GM23338 (cell line): ENCODE measurements at regions not wholly inside any gene's neighbourhood (a gene's known extent, or its start where the extent isn't known, plus 50 kb on each side); places are given as distances from the start of the nearest gene placed in this dataset.
A peak's percentile ranks its signal among the peaks of the same experiment; 100 is the strongest.

Experiments used
- ATAC-seq: fragments of 200-7000 bp; cut with Tn5 transposase; 3 replicates; pipeline ENCODE4 v1.9.1; 2020
- DNase-seq: peaks from one replicate; pipeline ENCODE4 v3.0.0-alpha.2; 2015; ENCODE audit warnings: low spot score
- H2AFZ ChIP-seq: fragments of 200-600 bp; sonication (generic); 2 replicates; pipeline ENCODE4 v1.8.0; 2016; ENCODE audit warnings: antibody characterized with exemption, mild to moderate bottlenecking, moderate library complexity
- H3F3A ChIP-seq: fragments of 200-600 bp; sonication (generic); replicated peaks from 2 replicates; pipeline ENCODE4 v1.8.0; 2017; ENCODE audit warnings: antibody characterized with exemption, mixed run types, low read depth
- H3K27ac ChIP-seq: fragments of 200-600 bp; sonication (generic); 2 replicates; pipeline ENCODE4 v1.6.1; 2016; ENCODE audit warnings: low read depth
- H3K27me3 ChIP-seq: fragments of 200-600 bp; sonication (generic); 2 replicates; pipeline ENCODE4 v1.8.0; 2016; ENCODE audit warnings: mild to moderate bottlenecking, mixed run types, moderate library complexity; ENCODE audit not compliant: insufficient read depth
- H3K36me3 ChIP-seq: fragments of 200-600 bp; sonication (generic); 2 replicates; pipeline ENCODE4 v1.8.0; 2016; ENCODE audit warnings: mild to moderate bottlenecking; ENCODE audit not compliant: insufficient read depth
- H3K4me1 ChIP-seq: fragments of 200-600 bp; sonication (generic); 2 replicates; pipeline ENCODE4 v1.8.0; 2016; ENCODE audit warnings: mild to moderate bottlenecking, moderate library complexity; ENCODE audit not compliant: insufficient read depth
- H3K4me2 ChIP-seq: fragments of 200-600 bp; sonication (generic); 2 replicates; pipeline ENCODE4 v1.7.1; 2017; ENCODE audit warnings: mixed run types
- H3K4me3 ChIP-seq: fragments of 200-600 bp; sonication (generic); 2 replicates; pipeline ENCODE4 v1.6.1; 2016; ENCODE audit warnings: mixed run types
- H3K79me2 ChIP-seq: fragments of 200-600 bp; sonication (generic); replicated peaks from 2 replicates; pipeline ENCODE4 v1.8.0; 2017; ENCODE audit warnings: mild to moderate bottlenecking; ENCODE audit not compliant: insufficient read depth
- H3K9me2 ChIP-seq: fragments of 200-600 bp; sonication (generic); 2 replicates; pipeline ENCODE4 v1.8.0; 2017; ENCODE audit not compliant: insufficient read depth
- H4K20me1 ChIP-seq: fragments of 200-600 bp; sonication (generic); replicated peaks from 2 replicates; pipeline ENCODE4 v1.8.0; 2017; ENCODE audit warnings: mild to moderate bottlenecking; ENCODE audit not compliant: insufficient read depth
- H3K27ac Mint-ChIP-seq: 2 replicates; pipeline ENCODE4 v1.8.0; 2020; ENCODE audit warnings: inconsistent platforms, mild to moderate bottlenecking, moderate library complexity, mixed read lengths
- H3K27me3 Mint-ChIP-seq: 3 replicates; pipeline ENCODE4 v1.8.0; 2022; ENCODE audit warnings: low read depth, mild to moderate bottlenecking, moderate library complexity, mixed read lengths, inconsistent platforms; ENCODE audit not compliant: insufficient read depth, poor library complexity
- H3K36me3 Mint-ChIP-seq: 3 replicates; pipeline ENCODE4 v1.8.0; 2021; ENCODE audit warnings: low read depth, mild to moderate bottlenecking, inconsistent platforms, moderate library complexity, mixed read lengths
- H3K4me1 Mint-ChIP-seq: 3 replicates; pipeline ENCODE4 v1.8.0; 2020; ENCODE audit warnings: mild to moderate bottlenecking, inconsistent platforms, mixed read lengths
- H3K4me3 Mint-ChIP-seq: 3 replicates; pipeline ENCODE4 v1.8.0; 2021; ENCODE audit warnings: moderate library complexity, mild to moderate bottlenecking, inconsistent platforms, mixed read lengths
- H3K9me3 Mint-ChIP-seq: 3 replicates; pipeline ENCODE4 v1.8.0; 2020; ENCODE audit warnings: moderate library complexity, mild to moderate bottlenecking, inconsistent platforms, mixed read lengths
- EZH2 ChIP-seq: fragments of 200-600 bp; sonication (generic); IDR thresholded peaks from one replicate; pipeline ENCODE4 v1.8.0; 2017; ENCODE audit warnings: antibody characterized with exemption, mild to moderate bottlenecking, low read depth; ENCODE audit not compliant: unreplicated experiment
- EZH2phosphoT487 ChIP-seq: fragments of 200-600 bp; sonication (generic); IDR thresholded peaks from one replicate; pipeline ENCODE4 v1.8.1; 2018; ENCODE audit warnings: antibody characterized with exemption; ENCODE audit not compliant: unreplicated experiment
- NANOG ChIP-seq: IDR thresholded peaks from 2 replicates; pipeline ENCODE4 v1.6.1; 2016; ENCODE audit warnings: antibody characterized with exemption, borderline replicate concordance
- POLR2AphosphoS5 ChIP-seq: IDR thresholded peaks from 2 replicates; pipeline ENCODE4 v1.6.1; 2016; ENCODE audit warnings: antibody characterized with exemption, low read depth
- STAT1 ChIP-seq: IDR thresholded peaks from one replicate; pipeline ENCODE4 v1.6.1; 2016; ENCODE audit warnings: antibody characterized with exemption; ENCODE audit not compliant: unreplicated experiment
- ZNF114 ChIP-seq: fragments of 250-450 bp; sonication (Bioruptor Pico); IDR thresholded peaks from 2 replicates; pipeline ENCODE4 v1.5.0; 2020; ENCODE audit warnings: mild to moderate bottlenecking, moderate library complexity
- ZNF331 ChIP-seq: fragments of 250-450 bp; sonication (Bioruptor Pico); IDR thresholded peaks from 2 replicates; pipeline ENCODE4 v1.5.0; 2020; ENCODE audit warnings: low read depth, mild to moderate bottlenecking, moderate library complexity
- TF ChIP-seq, protein P1 (sequence below): IDR thresholded peaks from one replicate; pipeline ENCODE4 v1.6.1; 2018; ENCODE audit warnings: antibody characterized with exemption; ENCODE audit not compliant: unreplicated experiment
- TF ChIP-seq, protein P2 (sequence below), 2 experiments: fragments of 200-600 bp in 1 of 2; sonication (generic) in 1 of 2; conservative IDR thresholded peaks; 2 replicates each; pipeline versions ENCODE4 v1.5.1 to v1.6.1; 2016 to 2017; ENCODE audit warnings: antibody characterized with exemption in 2 of 2, low read depth in 2 of 2, mild to moderate bottlenecking in 2 of 2, moderate library complexity in 1 of 2

DNA sequence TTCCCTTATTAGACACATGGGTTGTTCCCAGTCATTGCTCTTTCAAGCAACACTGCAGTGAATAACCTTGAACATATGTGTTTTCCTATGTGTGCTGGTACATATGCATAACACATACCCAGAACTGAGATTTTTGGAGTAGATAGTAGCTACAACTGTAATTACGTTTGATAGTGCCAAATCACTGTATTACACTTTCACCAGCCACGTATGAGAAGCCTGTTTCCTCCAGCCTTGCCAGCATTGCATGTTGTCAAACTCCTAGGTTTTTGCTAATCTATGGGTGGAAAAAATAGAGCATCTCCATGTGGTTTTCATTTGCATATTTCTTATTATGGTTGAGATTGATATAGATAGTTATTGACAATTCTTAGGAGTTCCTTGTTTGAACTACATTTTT is 56.5 kb upstream of the ACSL3 start (continued):
- TF ChIP-seq, protein P1, sequence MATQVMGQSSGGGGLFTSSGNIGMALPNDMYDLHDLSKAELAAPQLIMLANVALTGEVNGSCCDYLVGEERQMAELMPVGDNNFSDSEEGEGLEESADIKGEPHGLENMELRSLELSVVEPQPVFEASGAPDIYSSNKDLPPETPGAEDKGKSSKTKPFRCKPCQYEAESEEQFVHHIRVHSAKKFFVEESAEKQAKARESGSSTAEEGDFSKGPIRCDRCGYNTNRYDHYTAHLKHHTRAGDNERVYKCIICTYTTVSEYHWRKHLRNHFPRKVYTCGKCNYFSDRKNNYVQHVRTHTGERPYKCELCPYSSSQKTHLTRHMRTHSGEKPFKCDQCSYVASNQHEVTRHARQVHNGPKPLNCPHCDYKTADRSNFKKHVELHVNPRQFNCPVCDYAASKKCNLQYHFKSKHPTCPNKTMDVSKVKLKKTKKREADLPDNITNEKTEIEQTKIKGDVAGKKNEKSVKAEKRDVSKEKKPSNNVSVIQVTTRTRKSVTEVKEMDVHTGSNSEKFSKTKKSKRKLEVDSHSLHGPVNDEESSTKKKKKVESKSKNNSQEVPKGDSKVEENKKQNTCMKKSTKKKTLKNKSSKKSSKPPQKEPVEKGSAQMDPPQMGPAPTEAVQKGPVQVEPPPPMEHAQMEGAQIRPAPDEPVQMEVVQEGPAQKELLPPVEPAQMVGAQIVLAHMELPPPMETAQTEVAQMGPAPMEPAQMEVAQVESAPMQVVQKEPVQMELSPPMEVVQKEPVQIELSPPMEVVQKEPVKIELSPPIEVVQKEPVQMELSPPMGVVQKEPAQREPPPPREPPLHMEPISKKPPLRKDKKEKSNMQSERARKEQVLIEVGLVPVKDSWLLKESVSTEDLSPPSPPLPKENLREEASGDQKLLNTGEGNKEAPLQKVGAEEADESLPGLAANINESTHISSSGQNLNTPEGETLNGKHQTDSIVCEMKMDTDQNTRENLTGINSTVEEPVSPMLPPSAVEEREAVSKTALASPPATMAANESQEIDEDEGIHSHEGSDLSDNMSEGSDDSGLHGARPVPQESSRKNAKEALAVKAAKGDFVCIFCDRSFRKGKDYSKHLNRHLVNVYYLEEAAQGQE = no peak
- no peak for TF ChIP-seq EZH2
- TF ChIP-seq NANOG = no peak

- ATAC-seq (no peak), DNase-seq (no peak)
- TF ChIP-seq NANOG (no peak), EZH2 (no peak), EZH2phosphoT487 (no peak)
- Mint-ChIP-seq H3K27me3 (no peaks in the 10 kb centered on the region), H3K4me1 (peaks cover 2% of the 10 kb centered on the region; the same call in 1 of the 3 replicates), H3K4me3 (no peak overlapping the region), H3K27ac (no peak overlapping the region), H3K9me3 (no peaks in the 10 kb centered on the region), H3K36me3 (no peaks in the 10 kb centered on the region)
- Histone ChIP-seq H3K4me3 (no peak overlapping the region), H3F3A (no peaks in the 10 kb centered on the region), H3K36me3 (no peaks in the 10 kb centered on the region), H3K4me1 (no peaks in the 10 kb centered on the region), H4K20me1 (no peaks in the 10 kb centered on the region), H3K9me2 (no peaks in the 10 kb centered on the region), H3K27me3 (no peaks in the 10 kb centered on the region), H3K27ac (no peak overlapping the region), H3K4me2 (no peak overlapping the region), H2AFZ (peak overlapping the region; percentile 84), H3K79me2 (no peaks in the 10 kb centered on the region)
Measured at GRCh38 chr2:222805591-222806304, 55.1 kb upstream of the ACSL3 start.

DNA sequence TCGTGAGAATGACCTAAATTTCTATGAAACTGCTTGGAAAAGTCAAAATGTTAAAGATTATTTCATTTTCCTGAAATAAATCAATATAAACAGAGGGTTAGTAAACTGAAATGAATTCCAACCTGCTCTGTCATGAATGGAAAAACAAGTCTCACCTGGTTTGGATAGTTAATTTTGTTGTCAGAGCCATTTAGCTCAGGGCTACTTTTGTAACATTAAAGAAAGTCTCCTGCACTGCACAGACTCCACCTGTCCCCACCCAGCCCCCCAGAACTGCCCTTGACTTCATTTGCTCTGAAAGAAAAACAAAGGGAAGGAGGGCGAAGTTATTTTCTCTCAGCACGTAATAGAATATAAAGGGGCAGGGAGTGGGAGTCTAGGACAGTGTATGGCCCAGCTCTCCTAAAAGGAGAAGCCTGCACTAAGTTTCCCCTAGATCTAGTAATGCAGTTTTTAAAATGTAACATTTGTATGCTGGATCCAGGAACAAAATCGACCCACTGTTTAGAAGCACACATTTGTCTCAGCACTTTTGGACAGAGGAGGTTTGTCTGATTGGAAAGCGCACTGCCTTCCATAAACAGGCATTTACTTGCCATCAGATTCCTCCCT is 54.2 kb upstream of the ACSL3 start:
- Histone ChIP-seq H3K4me2 (no peak overlapping the region), H4K20me1 (no peaks in the 10 kb centered on the region), H3F3A (no peaks in the 10 kb centered on the region), H3K27ac (0 out of 2 replicates have a peak overlapping the region, but pooled peaks have one; percentile 24), H3K4me1 (no peaks in the 10 kb centered on the region), H2AFZ (peak overlapping the region; percentile 74; the same call in 1 of the 2 replicates), H3K79me2 (no peaks in the 10 kb centered on the region), H3K36me3 (no peaks in the 10 kb centered on the region), H3K4me3 (no peak overlapping the region), H3K9me2 (no peaks in the 10 kb centered on the region), H3K27me3 (no peaks in the 10 kb centered on the region)
- H3K4me3 Mint-ChIP-seq = no peak overlapping the region
- H3K36me3 Mint-ChIP-seq = no peaks in the 10 kb centered on the region
- no peaks in the 10 kb centered on the region for H3K27me3 Mint-ChIP-seq
- DNase-seq (no peak), ATAC-seq (no peak)
- no peaks in the 10 kb centered on the region for H3K9me3 Mint-ChIP-seq
- peak overlapping the region; percentile 89; the same call in 1 of the 2 replicates for H3K27ac Mint-ChIP-seq
- H3K4me1 Mint-ChIP-seq = peaks cover 2% of the 10 kb centered on the region; the same call in 1 of the 3 replicates
- TF ChIP-seq POLR2AphosphoS5 (no peak), EZH2 (no peak), EZH2phosphoT487 (no peak), ZNF114 (CRISPR knock-in tag) (no peak), STAT1 (no peak), ZNF331 (CRISPR knock-in tag) (no peak)
- TF ChIP-seq, protein P2, sequence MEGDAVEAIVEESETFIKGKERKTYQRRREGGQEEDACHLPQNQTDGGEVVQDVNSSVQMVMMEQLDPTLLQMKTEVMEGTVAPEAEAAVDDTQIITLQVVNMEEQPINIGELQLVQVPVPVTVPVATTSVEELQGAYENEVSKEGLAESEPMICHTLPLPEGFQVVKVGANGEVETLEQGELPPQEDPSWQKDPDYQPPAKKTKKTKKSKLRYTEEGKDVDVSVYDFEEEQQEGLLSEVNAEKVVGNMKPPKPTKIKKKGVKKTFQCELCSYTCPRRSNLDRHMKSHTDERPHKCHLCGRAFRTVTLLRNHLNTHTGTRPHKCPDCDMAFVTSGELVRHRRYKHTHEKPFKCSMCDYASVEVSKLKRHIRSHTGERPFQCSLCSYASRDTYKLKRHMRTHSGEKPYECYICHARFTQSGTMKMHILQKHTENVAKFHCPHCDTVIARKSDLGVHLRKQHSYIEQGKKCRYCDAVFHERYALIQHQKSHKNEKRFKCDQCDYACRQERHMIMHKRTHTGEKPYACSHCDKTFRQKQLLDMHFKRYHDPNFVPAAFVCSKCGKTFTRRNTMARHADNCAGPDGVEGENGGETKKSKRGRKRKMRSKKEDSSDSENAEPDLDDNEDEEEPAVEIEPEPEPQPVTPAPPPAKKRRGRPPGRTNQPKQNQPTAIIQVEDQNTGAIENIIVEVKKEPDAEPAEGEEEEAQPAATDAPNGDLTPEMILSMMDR (conservative IDR thresholded peaks at IDR 0.05; ENCODE audit: low read depth in 2 of 2) = no peak
- TF ChIP-seq, protein P1 = no peak
